A673 (cell line): ENCODE measurements at regions not wholly inside any gene's neighbourhood (a gene's known extent, or its start where the extent isn't known, plus 50 kb on each side); places are given as distances from the start of the nearest gene placed in this dataset.
"Not testable (repeated sequence)": the region's sequence is repeated elsewhere in the genome, so short reads cannot be mapped to it uniquely, and the experiment has no call there.

Experiments
- BruUV-seq: library from RNA; stranded (reverse); fragments of 400-500 nt; replicated peaks from 2 replicates; lab custom pipeline; 2021; lab: Mats Ljungman, UMichigan
- CTCF ChIA-PET: fragments of 300-600 bp; sonication (Branson Sonifier 250); formaldehyde crosslinking; loops from one replicate; lab custom pipeline; 2022; ENCODE audit warnings: antibody characterized with exemption; lab: Charles Lee
- POLR2A ChIA-PET: fragments of 300-600 bp; sonication (Branson Sonifier 250); formaldehyde crosslinking; loops from one replicate; lab custom pipeline; 2022; ENCODE audit warnings: antibody characterized with exemption; ENCODE audit not compliant: low non-redundant PET; lab: Charles Lee
- DNase-seq: peaks from one replicate; pipeline ENCODE4 v3.0.0-alpha.2; 2015; ENCODE audit warnings: low spot score
- H3K27ac ChIP-seq: fragments of 200-600 bp; sonication (generic); 2 replicates; pipeline ENCODE4 v1.5.1; 2016; ENCODE audit warnings: mixed run types, low read depth, mild to moderate bottlenecking, mixed read lengths, antibody characterized with exemption, low read length; ENCODE audit not compliant: poor library complexity, severe bottlenecking
- H3K27me3 ChIP-seq: fragments of 200-600 bp; sonication (generic); replicated peaks from 2 replicates; pipeline ENCODE4 v1.6.1; 2017; ENCODE audit warnings: mixed run types, low read depth, mild to moderate bottlenecking, mixed read lengths, antibody characterized with exemption, low read length; ENCODE audit not compliant: insufficient read depth, poor library complexity
- H3K36me3 ChIP-seq: fragments of 200-600 bp; sonication (generic); 2 replicates; pipeline ENCODE4 v1.6.1; 2016; ENCODE audit warnings: mixed run types, mild to moderate bottlenecking, mixed read lengths, antibody characterized with exemption, low read length; ENCODE audit not compliant: insufficient read depth, poor library complexity, severe bottlenecking
- H3K4me1 ChIP-seq: fragments of 200-600 bp; sonication (generic); 2 replicates; pipeline ENCODE4 v1.6.1; 2017; ENCODE audit warnings: mixed run types, mild to moderate bottlenecking, mixed read lengths, antibody characterized with exemption, low read length; ENCODE audit not compliant: insufficient read depth, poor library complexity, severe bottlenecking
- H3K4me3 ChIP-seq: fragments of 200-600 bp; sonication (generic); 2 replicates; pipeline ENCODE4 v1.5.1; 2016; ENCODE audit warnings: low read depth, mixed run types, mild to moderate bottlenecking, mixed read lengths, low read length; ENCODE audit not compliant: poor library complexity, severe bottlenecking
- H3K9me3 ChIP-seq: fragments of 200-600 bp; sonication (generic); 2 replicates; pipeline ENCODE4 v1.6.1; 2016; ENCODE audit warnings: mixed run types, low read depth, mild to moderate bottlenecking, mixed read lengths, antibody characterized with exemption, low read length; ENCODE audit not compliant: poor library complexity, severe bottlenecking
- CTCF ChIP-seq: fragments of 300-800, 200-600 bp; sonication (generic); conservative IDR thresholded peaks from 2 replicates; pipeline ENCODE4 v1.5.1; 2017; ENCODE audit warnings: low read depth, mild to moderate bottlenecking, antibody characterized with exemption, low read length, moderate library complexity, mixed read lengths
- EZH2 ChIP-seq: fragments of 200-600 bp; sonication (generic); IDR thresholded peaks from 2 replicates; pipeline ENCODE4 v1.6.1; 2017; ENCODE audit warnings: borderline replicate concordance, low read depth, mild to moderate bottlenecking, mixed read lengths, antibody characterized with exemption, low read length; ENCODE audit not compliant: poor library complexity, severe bottlenecking
- intact Hi-C: fragments of 100-400 bp; cut with micrococcal nuclease; formaldehyde crosslinking; loops from one replicate; pipeline ENCODE4 v1.10.0; 2022; ENCODE audit not compliant: unreplicated experiment

GRCh38 chr4:126520731-126521130 is 1112.0 kb upstream of the INTU start:
- POLR2A ChIA-PET = no interaction called here

GRCh38 chr4:126525400-126525799 is 1107.4 kb upstream of the INTU start:
- POLR2A ChIA-PET, DNase-seq, H3K4me3 ChIP-seq, H3K4me1 ChIP-seq, intact Hi-C loops, H3K27ac ChIP-seq, H3K36me3 ChIP-seq, H3K27me3 ChIP-seq, CTCF ChIA-PET, BruUV-seq: not testable (repeated sequence)
- peaks cover 22% of the 10 kb centered on the region for H3K9me3 ChIP-seq

More at GRCh38 chr4:126520731-126521130, 1112.0 kb upstream of the INTU start:
- intact Hi-C loops = no loop called here
- H3K36me3 ChIP-seq = no peaks in the 10 kb centered on the region
- H3K27me3 ChIP-seq = no peaks in the 10 kb centered on the region
- no TSS peak for BruUV-seq
- H3K4me3 ChIP-seq = no peak overlapping the region
- H3K9me3 ChIP-seq = peaks cover 13% of the 10 kb centered on the region
- no peak for TF ChIP-seq CTCF
- no peak for TF ChIP-seq EZH2
- DNase-seq = no peak
- CTCF ChIA-PET = no interaction called here
- H3K4me1 ChIP-seq = no peaks in the 10 kb centered on the region
- H3K27ac ChIP-seq = no peak overlapping the region

GRCh38 chr4:126526335-126526734 is 1106.4 kb upstream of the INTU start:
- H3K9me3 ChIP-seq = peaks cover 22% of the 10 kb centered on the region
- CTCF ChIA-PET = no interaction called here
- H3K27me3 ChIP-seq = no peaks in the 10 kb centered on the region
- intact Hi-C loops = no loop called here
- H3K36me3 ChIP-seq = no peaks in the 10 kb centered on the region
- H3K4me1 ChIP-seq = no peaks in the 10 kb centered on the region
- TF ChIP-seq CTCF = no peak
- no peak for TF ChIP-seq EZH2
- no peak overlapping the region for H3K27ac ChIP-seq
- no TSS peak for BruUV-seq
- DNase-seq = no peak
- H3K4me3 ChIP-seq = no peak overlapping the region
- POLR2A ChIA-PET = no interaction called here

GRCh38 chr4:126529997-126530396 is 1102.8 kb upstream of the INTU start:
- POLR2A ChIA-PET = no interaction called here
- H3K9me3 ChIP-seq = peaks cover 14% of the 10 kb centered on the region
- no peak overlapping the region for H3K27ac ChIP-seq
- no peak overlapping the region for H3K4me3 ChIP-seq
- no peaks in the 10 kb centered on the region for H3K36me3 ChIP-seq
- H3K4me1 ChIP-seq = peaks cover 13% of the 10 kb centered on the region
- TF ChIP-seq CTCF (no peak), EZH2 (no peak)
- DNase-seq = no peak
- H3K27me3 ChIP-seq = no peaks in the 10 kb centered on the region
- intact Hi-C loops = no loop called here
- CTCF ChIA-PET = no interaction called here
- BruUV-seq = no TSS peak
